ENCODE measurements at regions not wholly inside any gene's neighbourhood (a gene's known extent, or its start where the extent isn't known, plus 50 kb on each side); places are given as distances from the start of the nearest gene placed in this dataset.

GRCh38 chr11:134662629-134663360 is 250.8 kb upstream of the B3GAT1 start:
- TF ChIP-seq CTCF (IDR thresholded peaks at IDR 0.05) = no peak
- no peak for TF ChIP-seq POLR2AphosphoS5 (IDR thresholded peaks at IDR 0.05)
- TF ChIP-seq POLR2A (IDR thresholded peaks at IDR 0.05) = no peak

Measured in prostate gland (tissue), 2 donors.